ENCODE measurements at regions not wholly inside any gene's neighbourhood (a gene's known extent, or its start where the extent isn't known, plus 50 kb on each side); places are given as distances from the start of the nearest gene placed in this dataset.

DNA sequence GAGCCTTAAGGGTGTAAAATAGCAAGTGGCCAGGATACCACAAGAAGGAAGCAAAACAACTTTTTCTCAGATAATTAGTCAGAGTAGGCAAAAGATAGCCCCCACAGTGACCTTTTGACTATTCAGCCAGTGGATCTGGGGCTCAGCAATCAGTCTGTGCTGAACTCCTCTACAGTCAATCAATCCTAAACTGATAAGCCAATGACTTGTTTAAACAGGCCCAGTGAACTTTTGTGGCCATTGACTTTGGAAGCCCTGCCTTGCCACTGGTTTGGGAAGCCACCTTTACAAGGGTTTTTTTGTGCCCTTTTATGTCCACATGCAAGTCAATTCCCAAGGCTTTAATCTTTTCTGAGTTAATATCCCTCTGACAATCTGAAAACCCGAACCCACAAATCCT is 1565.0 kb upstream of the WWC1 start:
- TF ChIP-seq CTCF (IDR thresholded peaks at IDR 0.05): no peak

- no peak for TF ChIP-seq CTCF (IDR thresholded peaks at IDR 0.05)
Measured at GRCh38 chr5:166746506-166746905, 1544.9 kb upstream of the WWC1 start.

DNA sequence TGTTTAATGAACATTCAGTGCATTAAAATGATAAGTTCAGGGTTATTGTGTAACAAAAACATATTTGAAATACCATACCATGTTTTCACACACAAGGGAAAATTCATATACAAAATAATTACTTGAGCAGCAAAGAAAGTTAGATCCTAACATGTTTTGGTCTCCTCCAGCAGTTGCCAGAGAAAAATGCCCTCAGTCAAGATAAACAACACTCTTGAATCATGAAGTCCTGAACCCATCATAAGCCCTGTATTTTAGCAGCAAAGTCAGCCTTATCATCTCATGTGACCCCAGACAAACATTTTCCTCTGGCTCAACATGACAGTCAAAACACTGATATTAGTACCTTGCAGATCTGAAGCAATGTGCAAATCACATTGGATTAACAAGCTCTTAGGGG is 1541.1 kb upstream of the WWC1 start:
- no peak for TF ChIP-seq CTCF (IDR thresholded peaks at IDR 0.05)

- TF ChIP-seq CTCF (IDR thresholded peaks at IDR 0.05): no peak
Measured at GRCh38 chr5:166758151-166758550, 1533.3 kb upstream of the WWC1 start.

DNA sequence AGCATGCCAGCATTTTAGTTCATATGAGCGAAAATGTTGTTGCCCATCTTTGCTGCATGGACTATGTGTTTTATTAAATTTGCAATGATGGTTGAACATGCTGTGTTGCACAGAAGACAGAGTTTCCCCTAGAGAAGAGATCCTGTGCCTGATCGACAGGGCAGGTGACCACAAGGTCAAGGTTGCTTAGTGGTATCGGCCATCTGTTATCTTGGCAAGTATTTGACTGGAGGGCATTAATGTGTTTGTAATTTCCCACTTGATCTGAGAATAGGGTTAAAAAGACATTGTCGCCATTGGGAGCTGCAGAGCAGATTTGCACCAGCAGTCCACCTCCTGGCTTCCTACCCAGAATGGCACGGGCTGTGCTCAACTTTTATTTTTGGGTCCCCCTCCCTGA is 1523.6 kb upstream of the WWC1 start:
- TF ChIP-seq CTCF (IDR thresholded peaks at IDR 0.05): no peak

DNA sequence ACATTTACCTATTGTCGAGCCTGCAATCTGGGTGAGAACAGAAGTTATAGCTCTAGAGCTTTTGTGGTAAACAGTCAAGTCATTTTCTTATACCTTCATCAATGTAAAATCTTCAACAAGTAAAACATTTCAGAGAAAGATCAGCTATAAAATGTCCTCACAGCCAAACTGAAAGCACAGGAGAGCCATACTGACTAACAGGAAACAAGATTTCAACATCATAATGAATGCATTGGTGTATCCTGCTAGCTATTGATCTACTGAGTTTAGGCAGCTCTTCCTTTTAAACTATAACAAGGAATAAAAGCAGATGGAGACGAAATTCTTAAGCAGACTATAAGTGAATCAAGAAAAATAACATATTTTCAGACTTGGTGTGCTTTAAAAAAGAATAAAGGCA is 1522.9 kb upstream of the WWC1 start:
- TF ChIP-seq CTCF (IDR thresholded peaks at IDR 0.05): no peak

DNA sequence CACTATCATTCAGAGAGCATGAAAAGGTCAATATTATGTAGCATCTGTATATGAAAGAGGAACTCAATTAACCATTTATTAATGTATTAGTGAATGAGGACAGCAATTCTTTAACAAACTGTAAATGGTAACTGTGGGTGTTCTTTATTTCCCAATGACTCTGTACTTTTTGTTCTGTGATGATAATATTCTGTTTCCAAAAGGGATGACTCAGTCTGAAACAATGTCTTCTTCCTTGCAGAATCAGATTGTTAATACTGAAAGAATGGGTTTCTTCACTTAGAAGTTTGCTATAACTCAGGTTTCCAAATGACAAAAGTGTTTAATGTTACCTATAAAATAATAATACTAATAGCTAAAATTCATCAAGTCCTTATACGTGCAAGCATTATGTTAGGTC is 1518.7 kb upstream of the WWC1 start:
- TF ChIP-seq CTCF (IDR thresholded peaks at IDR 0.05): no peak

GRCh38 chr5:166781737-166782136 is 1509.7 kb upstream of the WWC1 start:
- no peak for TF ChIP-seq CTCF (IDR thresholded peaks at IDR 0.05)

Measured in LNCAP (cell line).